ENCODE measurements at regions not wholly inside any gene's neighbourhood (a gene's known extent, or its start where the extent isn't known, plus 50 kb on each side); places are given as distances from the start of the nearest gene placed in this dataset.

DNA sequence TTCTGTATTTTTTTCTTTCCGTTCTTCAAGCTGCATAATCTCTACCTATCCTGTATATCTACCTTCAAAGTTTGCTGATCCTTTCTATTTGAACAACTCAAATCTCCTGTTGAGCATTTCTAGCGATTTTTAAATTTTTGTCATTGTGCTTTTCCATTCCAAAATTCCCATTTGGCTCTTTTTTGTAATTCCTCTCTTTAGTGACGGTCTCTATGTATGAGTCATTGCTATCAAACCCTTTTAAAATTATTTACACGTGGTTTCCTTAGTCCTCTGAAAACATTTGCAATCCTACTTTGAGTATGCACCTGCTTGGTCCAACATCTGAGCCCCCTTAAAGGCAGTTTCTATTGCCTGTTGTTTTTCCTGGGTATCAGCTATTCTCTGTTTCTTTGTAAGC is 100.5 kb upstream of the FOXC1 start:
- Histone ChIP-seq H3K36me3 (ENCODE audit: low read depth) (no peaks in the 10 kb centered on the region), H3K4me3 (no peak overlapping the region), H3K9me2 (ENCODE audit: insufficient read depth) (no peaks in the 10 kb centered on the region), H3K9me3 (ENCODE audit: low read depth) (no peaks in the 10 kb centered on the region), H4K20me1 (ENCODE audit: insufficient read depth) (no peaks in the 10 kb centered on the region), H3K27ac (no peak overlapping the region), H2AFZ (no peak overlapping the region), H3K79me2 (ENCODE audit: insufficient read depth) (no peaks in the 10 kb centered on the region), H3K9ac (no peak overlapping the region), H3F3A (ENCODE audit: insufficient read depth) (no peaks in the 10 kb centered on the region), H3K27me3 (replicated peaks; ENCODE audit: insufficient read depth) (no peaks in the 10 kb centered on the region), H3K4me2 (ENCODE audit: unreplicated experiment) (no peak overlapping the region), H3K4me1 (ENCODE audit: insufficient read depth) (no peaks in the 10 kb centered on the region)
- 19 to 27% methylated on average over 4 of the region's 4 CpGs for WGBS, 2 experiments (ENCODE audit: low coverage in 1 of 2, low lambda C conversion rate in 2 of 2, missing lambda C conversion rate in 2 of 2)
- peak; percentile 33 for DNase-seq
- TF ChIP-seq EZH2 (IDR thresholded peaks at IDR 0.05; ENCODE audit: insufficient read depth, poor library complexity, severe bottlenecking), result no peak
- TF ChIP-seq EZH2phosphoT487 (IDR thresholded peaks at IDR 0.05; ENCODE audit: insufficient read depth, low read depth), result no peak
- in situ Hi-C loops (cut with MboI), result no loop called here

DNA sequence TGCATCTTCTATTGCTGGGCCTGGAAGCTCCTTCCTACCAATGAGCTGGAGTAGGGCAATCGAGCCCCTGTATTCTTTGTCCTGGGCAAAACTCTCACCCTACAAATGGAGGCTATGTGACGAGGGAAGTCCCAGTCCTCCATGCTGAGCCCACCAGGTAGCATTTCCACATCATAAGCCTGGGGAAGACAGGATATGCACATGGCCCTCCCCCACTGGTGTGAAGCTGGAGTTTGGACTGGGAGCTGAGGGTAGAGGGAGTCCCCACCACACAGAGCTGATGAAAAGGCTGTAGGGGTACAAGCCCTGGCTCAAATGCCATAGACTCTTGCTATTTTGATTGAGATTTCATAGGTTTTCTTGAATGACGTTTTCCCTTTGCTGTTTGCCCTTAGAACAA is 99.5 kb upstream of the FOXC1 start:
- H4K20me1 ChIP-seq (ENCODE audit: insufficient read depth), result no peaks in the 10 kb centered on the region
- 54 to 58% methylated on average over 3 of the region's 3 CpGs for WGBS, 2 experiments (ENCODE audit: low coverage in 1 of 2, low lambda C conversion rate in 2 of 2, missing lambda C conversion rate in 2 of 2)
- in situ Hi-C loops (cut with MboI), result no loop called here

DNA sequence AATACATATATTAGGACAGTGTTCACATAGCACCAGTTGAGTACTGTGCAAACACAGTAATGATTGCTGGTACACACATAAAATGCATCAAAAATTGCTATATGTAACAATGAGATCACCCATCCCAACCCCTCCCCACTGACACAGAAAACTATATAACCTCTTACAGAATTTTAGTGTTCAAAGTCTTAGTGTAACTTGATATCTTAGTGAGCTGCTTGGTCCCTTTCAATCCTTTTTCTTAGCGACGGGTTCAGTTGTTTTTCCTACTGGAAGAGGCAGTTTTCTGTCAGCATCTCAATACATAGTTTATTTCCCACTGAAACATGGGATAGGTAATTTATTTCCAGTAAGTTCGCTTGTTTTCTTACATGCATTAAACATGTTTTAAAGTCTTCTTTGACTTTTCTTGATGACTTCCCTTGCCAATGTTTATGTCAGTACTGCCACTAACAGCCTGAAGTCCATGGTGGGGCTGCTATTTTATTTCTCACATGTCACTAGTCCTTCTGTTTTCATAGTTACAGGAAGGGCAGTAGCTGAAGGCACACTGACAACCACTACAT is 96.4 kb upstream of the FOXC1 start:
- H2AFZ ChIP-seq, result no peak overlapping the region
- no peaks in the 10 kb centered on the region for H4K20me1 ChIP-seq (ENCODE audit: insufficient read depth)
- no peak overlapping the region for H3K9ac ChIP-seq
- WGBS, 2 experiments (ENCODE audit: low coverage in 1 of 2, low lambda C conversion rate in 2 of 2, missing lambda C conversion rate in 2 of 2), result 56 to 59% methylated on average over 3 of the region's 3 CpGs
- no peak for TF ChIP-seq EZH2 (IDR thresholded peaks at IDR 0.05; ENCODE audit: insufficient read depth, poor library complexity, severe bottlenecking)
- no peak for TF ChIP-seq EZH2phosphoT487 (IDR thresholded peaks at IDR 0.05; ENCODE audit: insufficient read depth, low read depth)
- H3K27me3 ChIP-seq (replicated peaks; ENCODE audit: insufficient read depth), result no peaks in the 10 kb centered on the region; the same call in 1 of the 2 replicates
- no peak overlapping the region for H3K27ac ChIP-seq
- H3K9me2 ChIP-seq (ENCODE audit: insufficient read depth), result no peaks in the 10 kb centered on the region
- no peaks in the 10 kb centered on the region for H3K79me2 ChIP-seq (ENCODE audit: insufficient read depth)
- no peaks in the 10 kb centered on the region for H3K4me1 ChIP-seq (ENCODE audit: insufficient read depth)
- H3F3A ChIP-seq (ENCODE audit: insufficient read depth), result no peaks in the 10 kb centered on the region
- no peaks in the 10 kb centered on the region for H3K9me3 ChIP-seq (ENCODE audit: low read depth)
- in situ Hi-C loops (cut with MboI), result no loop called here
- DNase-seq, result no peak
- no peaks in the 10 kb centered on the region for H3K36me3 ChIP-seq (ENCODE audit: low read depth)
- H3K4me3 ChIP-seq, result no peak overlapping the region
- H3K4me2 ChIP-seq (ENCODE audit: unreplicated experiment), result no peak overlapping the region

More for the DNA sequence above, 99.5 kb upstream of the FOXC1 start:
- Histone ChIP-seq H3K36me3 (ENCODE audit: low read depth) (no peaks in the 10 kb centered on the region), H3K9me2 (ENCODE audit: insufficient read depth) (no peaks in the 10 kb centered on the region), H2AFZ (no peak overlapping the region), H3K9me3 (ENCODE audit: low read depth) (no peaks in the 10 kb centered on the region), H3K4me3 (no peak overlapping the region), H3K79me2 (ENCODE audit: insufficient read depth) (no peaks in the 10 kb centered on the region), H3K27me3 (replicated peaks; ENCODE audit: insufficient read depth) (no peaks in the 10 kb centered on the region; the same call in 1 of the 2 replicates), H3K9ac (no peak overlapping the region), H3F3A (ENCODE audit: insufficient read depth) (no peaks in the 10 kb centered on the region), H3K4me1 (ENCODE audit: insufficient read depth) (no peaks in the 10 kb centered on the region), H3K27ac (no peak overlapping the region), H3K4me2 (ENCODE audit: unreplicated experiment) (no peak overlapping the region)
- TF ChIP-seq EZH2 (IDR thresholded peaks at IDR 0.05; ENCODE audit: insufficient read depth, poor library complexity, severe bottlenecking) (no peak), EZH2phosphoT487 (IDR thresholded peaks at IDR 0.05; ENCODE audit: insufficient read depth, low read depth) (no peak)
- DNase-seq, result no peak

DNA sequence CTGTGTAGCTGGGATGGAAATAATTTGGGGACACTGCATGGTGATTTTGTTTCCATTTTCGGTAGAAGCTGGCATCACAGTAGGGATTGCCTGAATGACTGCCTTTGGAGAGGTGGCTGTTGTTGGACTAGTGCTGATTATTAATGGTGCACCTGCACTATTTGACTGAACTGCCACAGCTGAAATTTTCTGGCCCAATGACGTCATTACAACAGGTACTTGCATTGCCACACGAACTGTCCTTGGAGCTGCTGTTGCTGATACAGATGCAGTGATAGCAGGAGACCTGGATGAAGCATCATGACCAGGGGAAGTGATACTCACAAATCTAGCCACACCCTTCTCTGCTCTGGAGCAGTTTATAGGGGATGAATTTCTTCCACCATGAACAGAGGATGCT is 95.6 kb upstream of the FOXC1 start:
- no peaks in the 10 kb centered on the region for H4K20me1 ChIP-seq (ENCODE audit: insufficient read depth)
- no peaks in the 10 kb centered on the region for H3K79me2 ChIP-seq (ENCODE audit: insufficient read depth)
- H2AFZ ChIP-seq, result no peak overlapping the region
- no peaks in the 10 kb centered on the region for H3K9me3 ChIP-seq (ENCODE audit: low read depth)
- H3F3A ChIP-seq (ENCODE audit: insufficient read depth), result no peaks in the 10 kb centered on the region
- no peaks in the 10 kb centered on the region for H3K36me3 ChIP-seq (ENCODE audit: low read depth)
- no peaks in the 10 kb centered on the region for H3K4me1 ChIP-seq (ENCODE audit: insufficient read depth)
- no peak overlapping the region for H3K4me3 ChIP-seq
- WGBS, 2 experiments (ENCODE audit: low coverage in 1 of 2, low lambda C conversion rate in 2 of 2, missing lambda C conversion rate in 2 of 2), result 25 to 33% methylated on average over 3 of the region's 3 CpGs
- no peak overlapping the region for H3K4me2 ChIP-seq (ENCODE audit: unreplicated experiment)
- no peaks in the 10 kb centered on the region for H3K9me2 ChIP-seq (ENCODE audit: insufficient read depth)
- H3K9ac ChIP-seq, result no peak overlapping the region
- H3K27me3 ChIP-seq (replicated peaks; ENCODE audit: insufficient read depth), result no peaks in the 10 kb centered on the region; the same call in 1 of the 2 replicates
- DNase-seq, result no peak
- in situ Hi-C loops (cut with MboI), result no loop called here
- no peak overlapping the region for H3K27ac ChIP-seq
- TF ChIP-seq EZH2phosphoT487 (IDR thresholded peaks at IDR 0.05; ENCODE audit: insufficient read depth, low read depth) (no peak), EZH2 (IDR thresholded peaks at IDR 0.05; ENCODE audit: insufficient read depth, poor library complexity, severe bottlenecking) (no peak)

DNA sequence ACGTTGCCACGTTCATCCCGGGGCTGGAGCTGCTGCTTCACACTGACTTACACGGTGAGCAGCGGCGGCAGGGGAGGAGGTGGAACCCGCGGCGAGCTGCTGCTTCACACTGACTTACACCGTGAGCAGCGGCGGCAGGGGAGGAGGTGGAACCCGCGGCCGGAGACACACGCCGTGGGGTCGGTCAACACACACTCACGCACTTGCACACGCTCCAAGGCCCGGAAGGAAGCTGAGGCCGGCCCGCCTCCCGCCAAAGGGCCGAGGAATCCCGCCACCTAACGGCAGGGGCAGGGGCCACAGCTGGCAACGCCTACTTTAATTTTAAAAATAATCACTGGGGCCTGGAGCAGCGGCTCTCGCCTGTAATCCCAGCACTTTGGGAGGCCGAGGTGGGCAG is 94.4 kb upstream of the FOXC1 start:
- Histone ChIP-seq H2AFZ (no peak overlapping the region), H3K9me3 (ENCODE audit: low read depth) (no peaks in the 10 kb centered on the region), H3K4me1 (ENCODE audit: insufficient read depth) (no peaks in the 10 kb centered on the region), H3K79me2 (ENCODE audit: insufficient read depth) (no peaks in the 10 kb centered on the region), H3F3A (ENCODE audit: insufficient read depth) (no peaks in the 10 kb centered on the region), H4K20me1 (ENCODE audit: insufficient read depth) (no peaks in the 10 kb centered on the region), H3K36me3 (ENCODE audit: low read depth) (no peaks in the 10 kb centered on the region), H3K9me2 (ENCODE audit: insufficient read depth) (no peaks in the 10 kb centered on the region), H3K4me3 (no peak overlapping the region), H3K4me2 (ENCODE audit: unreplicated experiment) (no peak overlapping the region), H3K9ac (no peak overlapping the region), H3K27me3 (replicated peaks; ENCODE audit: insufficient read depth) (no peaks in the 10 kb centered on the region; the same call in 1 of the 2 replicates), H3K27ac (no peak overlapping the region)
- no peak for DNase-seq
- 83 to 84% methylated on average over 28 to 31 of the region's 31 CpGs for WGBS, 2 experiments (ENCODE audit: low coverage in 1 of 2, low lambda C conversion rate in 2 of 2, missing lambda C conversion rate in 2 of 2)
- in situ Hi-C loops (cut with MboI), result no loop called here
- no peak for TF ChIP-seq EZH2 (IDR thresholded peaks at IDR 0.05; ENCODE audit: insufficient read depth, poor library complexity, severe bottlenecking)
- no peak for TF ChIP-seq EZH2phosphoT487 (IDR thresholded peaks at IDR 0.05; ENCODE audit: insufficient read depth, low read depth)
